Stimulated activated CD4-positive, alpha-beta T cell treated with anti-CD3 and anti-CD28 coated beads, Interleukin-1b, Interleukin-23, amount 100 ng/mL, for 48 hours (primary cell): ENCODE measurements at regions not wholly inside any gene's neighbourhood (a gene's known extent, or its start where the extent isn't known, plus 50 kb on each side); places are given as distances from the start of the nearest gene placed in this dataset.
A peak's percentile ranks its signal among the peaks of the same experiment; 100 is the strongest.

Experiments used
- DNase-seq: peaks from one replicate; pipeline ENCODE4 v3.0.0-alpha.2; 2020

GRCh38 chr21:25373126-25374082, 233.9 kb downstream of the MRPL39 start:
- no peak for DNase-seq

- DNase-seq, result no peak
These were observed 235.3 kb downstream of the MRPL39 start for GRCh38 chr21:25371841-25372425.

- DNase-seq, result peak; percentile 59
These were observed 237.0 kb downstream of the MRPL39 start for GRCh38 chr21:25370311-25370744.

- DNase-seq, result no peak
These were observed 237.6 kb downstream of the MRPL39 start for GRCh38 chr21:25369524-25370300.

GRCh38 chr21:25368531-25368930, 238.8 kb downstream of the MRPL39 start:
- no peak for DNase-seq

GRCh38 chr21:25366116-25366515, 241.2 kb downstream of the MRPL39 start:
- no peak for DNase-seq

GRCh38 chr21:25362375-25363267, 244.7 kb downstream of the MRPL39 start:
- DNase-seq, result no peak

GRCh38 chr21:25361765-25362164, 245.5 kb downstream of the MRPL39 start:
- no peak for DNase-seq

- DNase-seq, result no peak
These were observed 246.2 kb downstream of the MRPL39 start for GRCh38 chr21:25361097-25361496.

- no peak for DNase-seq
These were observed 246.7 kb downstream of the MRPL39 start for GRCh38 chr21:25360593-25360992.

GRCh38 chr21:25359724-25360123, 247.6 kb downstream of the MRPL39 start:
- no peak for DNase-seq

- DNase-seq, result peak; percentile 41
These were observed 257.2 kb downstream of the MRPL39 start for GRCh38 chr21:25350056-25350455.

GRCh38 chr21:25343774-25344545, 263.3 kb downstream of the MRPL39 start:
- no peak for DNase-seq

- DNase-seq, result no peak
These were observed 264.5 kb downstream of the MRPL39 start for GRCh38 chr21:25342816-25343215.

GRCh38 chr21:25341981-25342380, 265.3 kb downstream of the MRPL39 start:
- no peak for DNase-seq

GRCh38 chr21:25338415-25338814, 268.9 kb downstream of the MRPL39 start:
- DNase-seq, result no peak

- DNase-seq, result no peak
These were observed 273.1 kb downstream of the MRPL39 start for GRCh38 chr21:25334046-25334730.

- DNase-seq, result no peak
These were observed 276.0 kb downstream of the MRPL39 start for GRCh38 chr21:25331286-25331685.

GRCh38 chr21:25330266-25330665, 277.0 kb downstream of the MRPL39 start:
- DNase-seq, result no peak

GRCh38 chr21:25329227-25329825, 278.0 kb downstream of the MRPL39 start:
- no peak for DNase-seq
